Uterus (tissue), 3 donors: ENCODE measurements at regions not wholly inside any gene's neighbourhood (a gene's known extent, or its start where the extent isn't known, plus 50 kb on each side); places are given as distances from the start of the nearest gene placed in this dataset.

Source experiments
- DNase-seq, 2 donors: peaks; one replicate each; pipeline ENCODE4 v3.0.0-alpha.2; 2019 to 2020
- H3K27ac ChIP-seq, 2 donors: fragments of 200-600 bp; sonication (generic); 1 replicate in 1 of 2; 2 replicates in 1 of 2; pipeline ENCODE4 v1.5.1; 2016 to 2018
- H3K27me3 ChIP-seq, 2 donors: fragments of 200-600 bp; sonication (generic); one replicate each; pipeline ENCODE4 v1.5.1; 2018 to 2019; ENCODE audit warnings: control low read depth in 1 of 2
- H3K36me3 ChIP-seq, 2 donors: fragments of 200-600 bp; sonication (generic); one replicate each; pipeline ENCODE4 v1.5.1; 2019; ENCODE audit warnings: control low read depth in 1 of 2
- H3K4me1 ChIP-seq, 2 donors: fragments of 200-600 bp; sonication (generic); one replicate each; pipeline ENCODE4 v1.5.1; 2018 to 2019; ENCODE audit warnings: control low read depth in 1 of 2
- H3K4me3 ChIP-seq, 2 donors: fragments of 200-600 bp; sonication (generic); 1 replicate in 1 of 2; 2 replicates in 1 of 2; pipeline ENCODE4 v1.5.1; 2018 to 2019; ENCODE audit warnings: mild to moderate bottlenecking in 1 of 2
- H3K9me3 ChIP-seq, 2 donors: fragments of 200-600 bp; sonication (generic); one replicate each; pipeline ENCODE4 v1.5.1; 2019; ENCODE audit warnings: control low read depth in 1 of 2
- POLR2A ChIP-seq, 2 donors: fragments of 450-650 bp; IDR thresholded peaks; one replicate each; pipeline ENCODE4 v1.6.1; 2016; ENCODE audit warnings: antibody characterized with exemption in 2 of 2, mild to moderate bottlenecking in 1 of 2, moderate library complexity in 1 of 2
- intact Hi-C: fragments of 100-400 bp; cut with DNase I; formaldehyde crosslinking; loops from one replicate; pipeline ENCODE4 v1.15.1; 2023; ENCODE audit warnings: low total_unique reads
- TF ChIP-seq, protein P1 (sequence below), 4 experiments: fragments of 200-600 bp in 2 of 4; fragments of 450-650 bp in 2 of 4; sonication (generic) in 2 of 4; IDR thresholded peaks; one replicate each; pipeline ENCODE4 v1.5.1; 2016 to 2019; ENCODE audit warnings: antibody characterized with exemption in 4 of 4, mild to moderate bottlenecking in 2 of 4, moderate library complexity in 1 of 4
- donor health status: DM: yes; HTN: yes; CAD: no.

DNA sequence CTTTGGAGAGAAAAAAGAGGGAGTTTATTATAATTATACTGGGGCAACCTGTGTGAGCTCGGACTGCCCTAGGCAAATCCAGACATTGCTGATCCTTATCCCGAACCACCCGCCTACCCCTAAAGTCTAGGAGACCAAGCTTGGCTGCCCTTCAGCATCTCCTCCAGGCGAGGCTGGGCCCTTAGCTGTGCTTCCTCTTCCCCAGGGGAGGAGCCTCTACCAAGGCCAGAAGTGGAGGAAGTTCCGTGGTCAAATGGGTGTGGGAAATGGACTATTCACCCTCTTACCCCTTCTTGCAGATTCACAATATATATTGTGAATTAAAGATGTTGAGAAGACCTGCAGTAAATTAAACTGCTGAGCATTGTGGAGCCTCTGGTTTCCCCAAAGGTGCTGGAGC, 158.3 kb upstream of the HES1 start:
- H3K4me3 ChIP-seq = no peak overlapping the region
- no peaks in the 10 kb centered on the region for H3K36me3 ChIP-seq
- H3K27ac ChIP-seq = no peak overlapping the region
- H3K27me3 ChIP-seq = no peaks in the 10 kb centered on the region
- no peaks in the 10 kb centered on the region for H3K9me3 ChIP-seq
- no peak for DNase-seq
- TF ChIP-seq, protein P1, sequence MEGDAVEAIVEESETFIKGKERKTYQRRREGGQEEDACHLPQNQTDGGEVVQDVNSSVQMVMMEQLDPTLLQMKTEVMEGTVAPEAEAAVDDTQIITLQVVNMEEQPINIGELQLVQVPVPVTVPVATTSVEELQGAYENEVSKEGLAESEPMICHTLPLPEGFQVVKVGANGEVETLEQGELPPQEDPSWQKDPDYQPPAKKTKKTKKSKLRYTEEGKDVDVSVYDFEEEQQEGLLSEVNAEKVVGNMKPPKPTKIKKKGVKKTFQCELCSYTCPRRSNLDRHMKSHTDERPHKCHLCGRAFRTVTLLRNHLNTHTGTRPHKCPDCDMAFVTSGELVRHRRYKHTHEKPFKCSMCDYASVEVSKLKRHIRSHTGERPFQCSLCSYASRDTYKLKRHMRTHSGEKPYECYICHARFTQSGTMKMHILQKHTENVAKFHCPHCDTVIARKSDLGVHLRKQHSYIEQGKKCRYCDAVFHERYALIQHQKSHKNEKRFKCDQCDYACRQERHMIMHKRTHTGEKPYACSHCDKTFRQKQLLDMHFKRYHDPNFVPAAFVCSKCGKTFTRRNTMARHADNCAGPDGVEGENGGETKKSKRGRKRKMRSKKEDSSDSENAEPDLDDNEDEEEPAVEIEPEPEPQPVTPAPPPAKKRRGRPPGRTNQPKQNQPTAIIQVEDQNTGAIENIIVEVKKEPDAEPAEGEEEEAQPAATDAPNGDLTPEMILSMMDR (IDR thresholded peaks at IDR 0.05) = no peak
- no peak for TF ChIP-seq POLR2A (IDR thresholded peaks at IDR 0.05)
- intact Hi-C loops = no loop called here
- no peaks in the 10 kb centered on the region for H3K4me1 ChIP-seq

DNA sequence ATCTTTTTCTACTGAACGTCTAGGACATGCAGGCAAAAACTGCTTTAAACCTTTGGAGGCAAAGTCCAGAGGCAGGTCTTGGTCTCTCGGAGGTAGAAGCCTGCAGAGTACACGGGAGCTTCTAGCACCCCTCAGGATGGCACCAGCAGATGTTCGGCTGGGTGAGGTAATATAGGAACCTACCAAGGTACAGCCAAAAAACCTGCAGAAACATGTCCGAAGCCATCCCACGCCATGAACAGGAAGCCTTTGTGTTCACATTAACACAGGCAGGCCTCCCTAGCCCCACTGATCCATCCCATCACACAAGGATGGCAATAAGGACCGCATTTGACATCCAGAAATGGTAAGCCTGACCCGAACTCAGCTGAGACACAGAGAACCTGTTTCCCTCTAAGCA, 157.9 kb upstream of the HES1 start:
- no peak for TF ChIP-seq POLR2A (IDR thresholded peaks at IDR 0.05)
- TF ChIP-seq, protein P1 (IDR thresholded peaks at IDR 0.05) = no peak
- intact Hi-C loops = no loop called here
- no peak overlapping the region for H3K27ac ChIP-seq
- no peak for DNase-seq
- no peaks in the 10 kb centered on the region for H3K4me1 ChIP-seq
- H3K4me3 ChIP-seq = no peak overlapping the region
- no peaks in the 10 kb centered on the region for H3K9me3 ChIP-seq
- no peaks in the 10 kb centered on the region for H3K27me3 ChIP-seq
- H3K36me3 ChIP-seq = no peaks in the 10 kb centered on the region

DNA sequence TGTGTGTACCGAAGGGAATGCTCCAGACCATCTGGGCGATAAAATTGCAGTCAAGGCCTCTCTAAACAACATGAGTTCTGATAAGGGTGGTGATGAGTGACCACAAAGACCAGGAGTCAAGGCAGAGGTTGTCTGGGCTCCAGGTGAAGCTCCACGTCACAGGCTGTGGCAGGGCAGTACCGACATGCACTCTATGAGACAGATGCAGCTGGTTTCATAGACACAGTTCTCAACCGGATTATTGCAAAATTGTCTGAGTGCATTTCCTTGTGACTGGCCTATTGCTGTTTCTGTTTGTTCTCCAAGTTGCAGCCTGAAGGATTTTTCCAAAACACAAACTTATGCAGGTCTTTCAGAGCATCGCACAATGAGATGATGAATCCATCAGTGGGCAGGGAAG, 157.5 kb upstream of the HES1 start:
- TF ChIP-seq POLR2A (IDR thresholded peaks at IDR 0.05) = no peak
- TF ChIP-seq, protein P1 (IDR thresholded peaks at IDR 0.05) = no peak
- no peak overlapping the region for H3K27ac ChIP-seq
- no peaks in the 10 kb centered on the region for H3K27me3 ChIP-seq
- no peaks in the 10 kb centered on the region for H3K9me3 ChIP-seq
- H3K4me1 ChIP-seq = no peaks in the 10 kb centered on the region
- H3K4me3 ChIP-seq = no peak overlapping the region
- H3K36me3 ChIP-seq = no peaks in the 10 kb centered on the region
- intact Hi-C loops = no loop called here
- DNase-seq = no peak

DNA sequence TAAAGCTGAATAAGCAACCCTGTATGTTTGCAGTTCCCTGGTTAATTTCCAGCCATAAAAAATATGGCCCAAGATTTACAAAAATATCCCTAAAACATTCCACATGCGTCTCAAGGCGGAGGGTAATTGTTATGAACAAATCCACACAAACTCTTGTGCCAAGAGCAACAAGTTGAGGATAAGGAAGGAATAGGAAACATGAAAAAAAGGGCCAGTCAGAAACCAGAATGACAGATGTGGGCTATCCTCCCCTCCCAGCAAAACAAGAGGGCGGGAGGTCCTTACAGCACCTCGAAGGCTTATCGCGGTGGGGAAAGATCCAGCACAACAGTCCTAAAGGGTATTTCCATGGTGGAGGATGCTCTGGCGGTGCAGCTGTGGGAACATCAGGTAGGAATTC, 155.6 kb upstream of the HES1 start:
- Histone ChIP-seq H3K36me3 (no peaks in the 10 kb centered on the region), H3K4me1 (no peaks in the 10 kb centered on the region), H3K27me3 (no peaks in the 10 kb centered on the region), H3K27ac (no peak overlapping the region), H3K9me3 (no peaks in the 10 kb centered on the region), H3K4me3 (no peak overlapping the region)
- TF ChIP-seq POLR2A (IDR thresholded peaks at IDR 0.05) = no peak
- TF ChIP-seq, protein P1 (IDR thresholded peaks at IDR 0.05) = no peak
- DNase-seq = no peak
- intact Hi-C loops = no loop called here

DNA sequence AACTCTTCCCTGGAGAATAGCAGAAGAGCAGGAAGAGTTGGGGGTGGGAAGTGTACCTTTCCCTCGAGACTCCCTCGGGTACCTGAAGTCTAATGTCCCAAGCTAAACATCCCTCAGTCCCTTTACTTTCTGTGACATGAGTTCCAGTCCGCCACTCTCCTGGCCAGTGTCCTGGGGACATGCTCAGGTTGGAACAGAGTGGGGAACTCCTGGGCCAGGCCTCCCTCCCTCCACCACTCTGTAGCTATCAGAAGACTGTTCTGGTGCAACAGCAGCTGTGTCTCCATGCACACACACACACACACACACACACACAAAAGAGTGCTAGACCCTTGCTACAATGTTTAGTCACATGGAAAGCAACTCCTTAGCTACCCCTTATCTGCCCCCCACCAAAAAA, 155.0 kb upstream of the HES1 start:
- H3K4me3 ChIP-seq = no peak overlapping the region
- H3K9me3 ChIP-seq = no peaks in the 10 kb centered on the region
- H3K27me3 ChIP-seq = no peaks in the 10 kb centered on the region
- H3K4me1 ChIP-seq = no peaks in the 10 kb centered on the region
- DNase-seq = no peak
- TF ChIP-seq POLR2A (IDR thresholded peaks at IDR 0.05) = no peak
- TF ChIP-seq, protein P1 (IDR thresholded peaks at IDR 0.05) = no peak
- intact Hi-C loops = no loop called here
- H3K36me3 ChIP-seq = no peaks in the 10 kb centered on the region
- no peak overlapping the region for H3K27ac ChIP-seq
